AG04450 (cell line): ENCODE measurements at regions not wholly inside any gene's neighbourhood (a gene's known extent, or its start where the extent isn't known, plus 50 kb on each side); places are given as distances from the start of the nearest gene placed in this dataset.

Source experiments
- CTCF ChIA-PET: fragments of 300-600, 350-600 bp; formaldehyde crosslinking; extraction: SDS; loops from one replicate; lab custom pipeline; 2022; ENCODE audit warnings: antibody characterized with exemption, inconsistent platforms; lab: Charles Lee
- POLR2A ChIA-PET: fragments of 350-600 bp; formaldehyde crosslinking; extraction: SDS; loops from one replicate; lab custom pipeline; 2021; ENCODE audit warnings: antibody characterized with exemption, inconsistent platforms; lab: Yijun Ruan, JAX
- DNase-seq: peaks from one replicate; pipeline ENCODE4 v3.0.0-alpha.2; 2011; ENCODE audit warnings: low read depth, low spot score
- H3K27ac ChIP-seq: one replicate; pipeline ENCODE4 v1.5.1; 2012; ENCODE audit warnings: low read depth, low read length, control low read depth
- H3K27me3 ChIP-seq: one replicate; pipeline ENCODE4 v1.6.0; 2012; ENCODE audit warnings: low read length; ENCODE audit not compliant: control insufficient read depth, insufficient read depth
- H3K4me3 ChIP-seq: 2 replicates; pipeline ENCODE4 v1.5.1; 2011; ENCODE audit warnings: mild to moderate bottlenecking, low read depth, low read length, control low read depth
- H3K9me3 ChIP-seq: 2 replicates; pipeline ENCODE4 v1.5.1; 2012; ENCODE audit warnings: low read length; ENCODE audit not compliant: control insufficient read depth, insufficient read depth
- TF ChIP-seq, protein P1 (sequence below): IDR thresholded peaks from 2 replicates; pipeline ENCODE4 v1.5.1; 2011; ENCODE audit warnings: low read depth, low read length, control low read depth, inconsistent platforms

DNA sequence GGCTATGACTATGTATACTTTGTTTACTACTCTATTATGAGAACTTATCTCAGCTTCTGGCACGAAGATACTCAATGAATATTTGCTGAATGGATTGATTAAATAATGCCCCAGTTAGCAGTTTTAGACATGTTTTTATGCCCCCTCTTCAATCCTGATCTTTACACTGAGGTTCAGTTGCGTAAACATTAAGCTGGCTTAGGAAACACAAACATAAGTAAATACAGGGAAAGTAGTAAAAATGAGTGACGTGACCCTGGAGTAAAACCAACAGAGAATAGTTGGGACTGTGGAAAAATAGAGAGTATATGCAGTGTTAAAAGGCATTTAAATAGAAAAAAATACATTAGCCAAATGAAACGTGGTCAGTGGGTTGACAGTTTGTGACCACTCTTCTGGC is 387.0 kb upstream of the ACTRT1 start:
- TF ChIP-seq, protein P1, sequence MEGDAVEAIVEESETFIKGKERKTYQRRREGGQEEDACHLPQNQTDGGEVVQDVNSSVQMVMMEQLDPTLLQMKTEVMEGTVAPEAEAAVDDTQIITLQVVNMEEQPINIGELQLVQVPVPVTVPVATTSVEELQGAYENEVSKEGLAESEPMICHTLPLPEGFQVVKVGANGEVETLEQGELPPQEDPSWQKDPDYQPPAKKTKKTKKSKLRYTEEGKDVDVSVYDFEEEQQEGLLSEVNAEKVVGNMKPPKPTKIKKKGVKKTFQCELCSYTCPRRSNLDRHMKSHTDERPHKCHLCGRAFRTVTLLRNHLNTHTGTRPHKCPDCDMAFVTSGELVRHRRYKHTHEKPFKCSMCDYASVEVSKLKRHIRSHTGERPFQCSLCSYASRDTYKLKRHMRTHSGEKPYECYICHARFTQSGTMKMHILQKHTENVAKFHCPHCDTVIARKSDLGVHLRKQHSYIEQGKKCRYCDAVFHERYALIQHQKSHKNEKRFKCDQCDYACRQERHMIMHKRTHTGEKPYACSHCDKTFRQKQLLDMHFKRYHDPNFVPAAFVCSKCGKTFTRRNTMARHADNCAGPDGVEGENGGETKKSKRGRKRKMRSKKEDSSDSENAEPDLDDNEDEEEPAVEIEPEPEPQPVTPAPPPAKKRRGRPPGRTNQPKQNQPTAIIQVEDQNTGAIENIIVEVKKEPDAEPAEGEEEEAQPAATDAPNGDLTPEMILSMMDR = no peak
- ChIA-PET POLR2A (no interaction called here), CTCF (no interaction called here)

DNA sequence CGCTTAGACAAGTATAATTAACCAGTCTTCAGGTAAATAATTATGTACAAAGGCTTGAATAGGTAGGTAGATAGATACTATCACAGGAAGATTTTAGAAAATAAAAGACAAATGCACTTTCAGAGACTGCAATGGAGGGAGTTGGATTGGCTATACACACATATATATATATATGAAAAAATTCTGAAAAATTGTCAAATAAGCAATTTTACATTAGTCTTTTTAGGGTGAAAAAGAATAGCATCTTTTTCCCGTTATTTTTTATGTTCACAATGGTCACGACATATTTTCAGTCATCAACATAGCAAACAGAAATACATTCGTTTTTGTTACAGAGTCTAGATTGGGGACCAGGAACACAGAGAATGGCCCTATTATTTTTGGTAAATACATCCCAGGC is 385.9 kb upstream of the ACTRT1 start:
- TF ChIP-seq, protein P1 = no peak
- H3K27ac ChIP-seq = no peak overlapping the region
- no peaks in the 10 kb centered on the region for H3K27me3 ChIP-seq
- no peak overlapping the region for H3K4me3 ChIP-seq
- POLR2A ChIA-PET = no interaction called here
- DNase-seq = no peak
- 0 out of 2 replicates have a peak, but pooled peaks cover 4% of the 10 kb centered on the region for H3K9me3 ChIP-seq
- CTCF ChIA-PET = no interaction called here

More for the DNA sequence above, 387.0 kb upstream of the ACTRT1 start:
- Histone ChIP-seq H3K27me3 (no peaks in the 10 kb centered on the region), H3K27ac (no peak overlapping the region), H3K9me3 (0 out of 2 replicates have a peak, but pooled peaks cover 4% of the 10 kb centered on the region), H3K4me3 (no peak overlapping the region)
- DNase-seq = no peak

DNA sequence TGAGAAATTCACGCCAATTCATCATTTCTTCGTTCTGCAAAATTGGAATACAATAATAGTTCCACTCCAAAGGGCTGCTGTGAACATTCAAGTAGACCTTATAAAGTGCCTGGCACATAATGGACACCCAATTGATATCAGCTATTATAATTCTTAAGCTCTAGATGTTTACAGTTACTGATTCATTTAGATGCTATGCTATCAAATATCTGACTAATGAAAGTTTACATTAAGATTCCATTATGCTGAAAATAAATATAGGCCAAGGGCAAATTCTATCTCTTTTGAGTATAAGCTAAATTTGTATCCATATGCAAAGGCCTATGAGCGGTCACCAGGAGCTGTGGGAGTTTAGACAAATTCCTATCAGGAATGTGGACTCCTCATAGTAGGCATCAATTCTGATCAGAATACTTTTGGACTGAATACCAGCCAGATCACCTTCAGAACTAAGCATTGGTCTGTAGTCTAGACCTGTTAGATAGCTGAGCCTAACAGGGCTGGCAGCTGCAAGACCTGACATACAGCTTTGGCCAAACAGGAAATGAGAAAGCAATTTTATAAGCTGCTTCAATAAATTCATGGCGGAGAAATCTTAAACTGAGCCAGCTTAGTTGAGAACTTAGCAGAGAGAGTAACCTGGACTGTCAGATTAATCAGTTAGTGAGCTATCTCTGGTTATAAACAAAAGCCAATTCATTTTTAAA is 384.3 kb upstream of the ACTRT1 start:
- POLR2A ChIA-PET = no interaction called here
- TF ChIP-seq, protein P1 = no peak
- H3K9me3 ChIP-seq = 0 out of 2 replicates have a peak, but pooled peaks cover 4% of the 10 kb centered on the region
- no peak overlapping the region for H3K4me3 ChIP-seq
- CTCF ChIA-PET = no interaction called here
- no peak for DNase-seq
- H3K27me3 ChIP-seq = no peaks in the 10 kb centered on the region
- H3K27ac ChIP-seq = no peak overlapping the region

DNA sequence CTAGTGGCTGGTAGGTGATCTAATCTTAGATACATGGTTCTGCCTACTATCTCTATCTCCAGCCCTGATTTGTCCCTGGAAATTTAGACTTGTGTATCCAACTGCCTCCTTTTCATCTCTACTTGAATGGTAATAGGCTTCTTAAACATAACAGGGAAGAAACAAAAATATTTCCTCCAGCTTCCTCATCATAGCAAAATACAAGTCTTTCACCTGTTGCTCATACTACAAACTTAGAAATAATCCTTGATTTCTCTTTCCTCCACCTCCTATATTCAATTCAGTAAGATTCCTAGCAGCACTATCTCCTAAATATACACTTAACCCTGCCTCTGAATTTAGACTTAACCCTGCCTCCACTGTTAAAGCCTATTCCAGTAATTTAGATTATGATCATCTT is 373.3 kb upstream of the ACTRT1 start:
- DNase-seq = no peak
- ChIA-PET POLR2A (no interaction called here), CTCF (no interaction called here)
- TF ChIP-seq, protein P1 = no peak
- no peak overlapping the region for H3K4me3 ChIP-seq
- no peaks in the 10 kb centered on the region for H3K27me3 ChIP-seq
- H3K9me3 ChIP-seq = no peaks in the 10 kb centered on the region; the same call in 1 of the 2 replicates
- H3K27ac ChIP-seq = no peak overlapping the region

DNA sequence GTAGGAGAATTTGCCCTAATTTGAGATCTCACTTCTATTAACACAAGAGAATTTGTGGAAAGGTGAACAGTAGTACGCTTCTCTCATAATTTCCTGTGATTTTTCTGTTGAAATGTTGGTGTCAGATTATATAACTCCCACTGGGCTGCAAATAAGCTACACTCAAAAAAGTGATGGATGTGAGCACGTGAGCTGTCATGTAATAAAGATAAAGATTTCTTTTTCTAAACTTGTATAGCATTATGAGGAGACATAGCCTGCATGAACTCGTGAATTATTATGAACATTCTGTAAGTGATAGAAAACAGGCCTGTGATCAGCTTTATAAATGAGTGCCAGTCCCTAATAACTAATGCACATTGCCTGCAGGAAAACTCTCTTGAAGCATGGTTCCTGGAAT is 356.6 kb upstream of the ACTRT1 start:
- POLR2A ChIA-PET = no interaction called here
- H3K27me3 ChIP-seq = no peaks in the 10 kb centered on the region
- no peaks in the 10 kb centered on the region for H3K9me3 ChIP-seq
- H3K4me3 ChIP-seq = no peak overlapping the region
- no peak for DNase-seq
- CTCF ChIA-PET = no interaction called here
- H3K27ac ChIP-seq = no peak overlapping the region
- TF ChIP-seq, protein P1 = no peak
